ENCODE measurements at regions not wholly inside any gene's neighbourhood (a gene's known extent, or its start where the extent isn't known, plus 50 kb on each side); places are given as distances from the start of the nearest gene placed in this dataset.
"Not testable (repeated sequence)": the region's sequence is repeated elsewhere in the genome, so short reads cannot be mapped to it uniquely, and the experiment has no call there.

DNA sequence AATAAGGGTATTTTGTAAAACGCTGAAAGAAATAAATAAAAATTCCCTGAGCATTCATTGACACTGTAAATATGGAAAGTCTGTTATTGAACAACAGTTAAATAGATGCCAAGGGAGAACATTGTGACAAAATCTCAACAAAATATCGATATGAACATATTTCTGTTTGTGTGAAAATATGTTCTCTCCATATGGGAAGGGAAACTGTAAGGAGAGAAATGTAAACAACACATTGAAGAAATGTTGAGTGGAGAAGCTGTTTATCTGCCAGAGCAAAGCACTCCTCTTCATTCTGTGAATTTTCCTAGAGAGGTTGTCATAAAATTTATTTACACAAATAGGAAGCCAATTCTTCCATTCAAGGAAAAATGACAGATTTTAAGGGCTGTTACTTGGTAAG lies 57.1 kb upstream of the EOMES start:
- DNase-seq (ENCODE audit: low read depth): no peak

DNA sequence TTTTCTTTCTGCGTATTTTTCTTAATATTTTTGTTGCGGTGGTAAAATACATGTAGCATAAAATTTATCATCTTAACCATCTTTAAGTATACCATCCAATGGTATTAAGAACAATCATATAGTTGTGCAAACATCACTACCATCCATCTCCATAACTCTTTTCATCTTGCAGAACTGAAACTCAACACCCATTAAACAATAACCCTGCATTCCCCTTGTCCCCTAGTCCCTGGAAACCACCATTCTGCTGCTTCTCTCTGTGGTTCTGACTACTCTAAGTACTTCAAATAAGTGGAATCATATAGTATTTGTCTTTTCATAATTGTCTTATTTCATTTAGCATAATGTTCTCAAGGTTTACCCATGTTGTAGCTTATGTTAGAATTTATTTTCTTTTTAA lies 67.3 kb upstream of the EOMES start:
- DNase-seq (ENCODE audit: low read depth): no peak

DNA sequence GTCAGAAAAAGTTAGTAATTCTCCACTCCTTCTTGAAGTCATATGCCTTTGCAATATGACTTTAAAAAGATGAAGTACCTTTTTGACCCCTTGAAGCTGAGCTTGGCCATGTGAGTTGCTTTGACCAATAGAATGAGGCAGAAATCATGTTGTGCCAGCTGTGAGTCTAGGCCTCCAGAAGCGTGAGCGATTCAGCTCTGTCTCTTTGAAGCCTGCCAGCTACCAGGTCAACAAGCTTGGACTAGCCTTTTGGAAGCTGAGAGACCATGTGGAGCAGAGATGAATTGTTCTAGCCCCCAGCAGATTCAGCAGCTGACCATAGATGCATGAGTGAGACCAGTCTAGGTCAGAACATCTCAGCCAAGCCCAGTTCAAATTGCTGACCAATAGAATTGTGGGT lies 69.8 kb upstream of the EOMES start:
- no peak for DNase-seq (ENCODE audit: low read depth)

DNA sequence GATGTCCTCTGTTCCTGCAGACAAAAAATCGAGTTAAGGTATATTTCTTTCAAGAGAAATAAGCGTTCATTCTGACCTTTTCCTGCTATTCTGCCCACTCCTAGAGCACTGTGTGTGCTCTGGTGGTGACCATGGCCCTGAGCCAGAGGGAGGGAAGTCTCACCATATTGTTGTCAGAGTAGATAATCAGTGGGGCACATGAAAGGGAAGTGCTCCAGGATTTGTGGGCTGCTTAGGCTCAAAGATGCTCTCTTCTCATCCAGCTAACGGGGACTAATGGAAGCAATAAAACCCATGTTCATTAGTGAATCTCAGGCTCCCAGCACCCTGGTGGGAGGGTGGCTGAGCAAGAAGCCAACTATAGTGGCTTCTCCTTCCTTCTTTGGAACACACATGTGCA lies 70.7 kb upstream of the EOMES start:
- no peak for DNase-seq (ENCODE audit: low read depth)

DNA sequence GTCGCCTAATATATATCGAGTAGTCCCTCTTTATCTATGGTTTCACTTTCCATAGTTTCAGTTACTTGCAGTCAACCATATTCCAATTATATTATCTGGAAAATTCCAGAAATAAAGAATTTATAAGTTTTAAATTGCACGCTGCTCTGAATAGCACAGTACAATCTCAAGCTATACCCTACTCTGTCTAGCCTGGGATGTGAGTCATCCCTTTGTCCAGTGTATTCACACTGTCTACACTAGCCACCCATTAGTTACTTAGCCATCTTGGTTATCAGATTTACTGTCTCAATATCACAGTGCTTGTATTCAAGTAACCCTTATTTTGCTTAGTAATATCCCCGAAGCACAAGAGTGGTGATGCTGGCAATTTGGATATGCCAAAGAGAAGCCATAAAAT lies 72.1 kb upstream of the EOMES start:
- no peak for DNase-seq (ENCODE audit: low read depth)

DNA sequence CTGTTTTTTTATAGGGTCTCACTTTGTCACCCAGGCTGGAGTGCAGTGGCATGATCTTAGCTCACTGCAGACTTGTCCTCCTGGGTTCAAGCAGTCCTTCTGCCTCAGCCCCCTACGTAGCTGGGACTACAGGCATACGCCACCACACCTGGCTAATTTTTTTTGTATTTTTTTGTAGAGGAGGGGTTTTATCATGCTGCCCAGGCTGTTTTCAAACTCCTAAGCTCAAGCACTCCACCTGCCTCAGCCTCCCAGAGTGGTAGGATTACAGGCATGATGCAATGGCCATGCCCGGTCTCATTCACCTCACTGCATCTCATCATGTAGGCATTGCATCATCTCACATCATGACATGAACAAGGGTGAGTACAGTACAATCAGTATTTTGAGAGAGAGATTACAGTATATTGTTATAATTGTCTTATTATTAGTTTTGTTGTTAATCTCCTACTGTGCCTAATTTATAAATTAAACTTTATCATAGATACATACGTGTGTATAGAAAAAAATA lies 74.3 kb upstream of the EOMES start:
- no peak for DNase-seq (ENCODE audit: low read depth)

DNA sequence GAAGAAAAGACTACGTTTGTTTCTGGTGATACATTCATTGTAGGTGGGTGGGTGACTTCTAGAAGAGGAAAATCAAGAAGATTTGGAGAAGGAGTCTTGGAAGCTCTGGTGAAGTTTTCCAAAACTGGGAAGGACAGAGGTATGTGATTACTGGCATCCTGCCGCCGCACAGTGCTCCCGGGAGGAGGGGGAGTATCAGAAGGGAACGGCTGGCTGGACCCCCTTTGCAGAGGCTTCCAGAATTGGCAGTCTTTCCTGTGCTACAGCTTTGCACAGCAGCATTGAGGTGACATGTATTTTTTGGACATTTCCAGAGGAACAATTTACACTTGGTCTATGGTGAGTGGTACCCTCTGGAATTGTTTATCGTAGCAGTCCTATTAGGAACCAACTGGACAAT lies 75.7 kb upstream of the EOMES start:
- no peak for DNase-seq (ENCODE audit: low read depth)

DNA sequence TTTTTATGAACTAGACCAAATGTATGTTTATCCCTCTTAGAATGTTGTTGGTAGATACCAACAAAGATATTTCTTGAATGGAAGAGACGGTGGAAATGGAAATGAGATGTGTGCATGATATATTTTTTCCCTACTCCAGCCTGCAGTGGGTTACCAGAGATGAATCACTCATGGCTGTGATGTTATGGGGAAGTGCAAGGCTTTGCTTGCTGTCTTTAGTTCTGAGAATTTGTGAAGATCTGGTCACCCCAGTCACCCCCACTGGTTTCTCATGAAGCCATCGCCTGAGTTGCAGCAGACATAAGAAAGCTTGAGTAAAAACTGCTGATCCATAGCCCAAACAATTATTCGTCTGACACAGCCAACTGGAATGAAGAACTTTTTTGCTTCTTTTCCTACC lies 78.1 kb upstream of the EOMES start:
- DNase-seq (ENCODE audit: low read depth): no peak

DNA sequence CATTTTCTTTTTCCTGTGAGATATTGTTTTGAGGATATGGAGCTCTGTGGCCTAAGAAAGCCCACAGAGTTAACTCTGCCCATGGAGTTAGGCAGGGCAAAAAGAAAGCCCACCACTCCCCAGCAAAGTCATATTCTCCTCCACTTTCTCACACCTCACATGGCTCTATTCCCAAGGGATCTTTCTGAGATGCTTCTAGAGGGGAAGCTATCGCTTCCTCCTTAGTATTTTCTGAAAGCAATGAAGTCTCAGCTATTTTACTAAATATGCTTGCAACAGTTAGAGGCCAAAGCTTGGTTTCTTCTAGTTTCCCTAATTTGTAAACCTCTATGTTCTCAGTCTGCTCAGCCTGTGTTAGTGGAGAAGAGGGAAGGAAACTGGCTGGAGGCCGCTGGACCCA lies 80.3 kb upstream of the EOMES start:
- no peak for DNase-seq (ENCODE audit: low read depth)

DNA sequence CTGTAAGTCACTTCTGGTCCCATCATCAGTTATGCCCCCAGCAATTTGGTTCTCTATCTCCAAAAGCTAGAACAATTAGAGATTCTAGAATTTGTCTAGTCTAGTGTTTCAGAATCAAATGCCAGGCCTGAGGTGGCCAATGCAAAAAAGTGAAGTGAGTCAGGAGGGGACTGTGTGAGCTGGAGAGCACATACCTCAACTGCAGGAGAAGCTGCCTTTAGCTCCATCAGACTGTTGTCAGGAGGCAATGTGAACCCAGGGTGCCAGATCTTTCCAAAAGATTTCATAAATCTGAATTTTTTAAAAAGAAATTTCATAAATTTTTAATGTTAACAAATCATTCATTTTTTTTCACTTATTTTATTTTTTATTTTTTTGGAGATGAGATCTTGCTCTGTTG lies 80.7 kb upstream of the EOMES start:
- DNase-seq (ENCODE audit: low read depth): no peak

DNA sequence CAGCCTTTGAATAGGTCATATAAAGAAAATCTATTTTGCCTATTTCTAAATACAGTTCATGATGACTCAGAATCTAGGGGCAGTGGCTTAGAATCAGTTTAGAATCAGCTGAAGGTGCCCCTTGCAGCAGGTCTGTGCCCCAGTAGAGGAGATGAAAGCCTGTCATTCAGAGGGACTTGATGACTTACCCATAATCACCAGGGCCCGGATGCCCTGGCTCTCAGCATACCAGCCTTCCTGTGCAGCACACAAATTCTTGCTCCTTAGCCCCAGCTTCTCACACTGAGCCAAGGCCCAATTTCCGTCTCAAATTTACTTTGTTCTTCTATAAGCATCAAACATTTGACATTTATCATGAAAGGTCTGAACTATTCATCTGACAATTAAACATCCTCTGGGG lies 83.2 kb upstream of the EOMES start:
- no peak for DNase-seq (ENCODE audit: low read depth)

DNA sequence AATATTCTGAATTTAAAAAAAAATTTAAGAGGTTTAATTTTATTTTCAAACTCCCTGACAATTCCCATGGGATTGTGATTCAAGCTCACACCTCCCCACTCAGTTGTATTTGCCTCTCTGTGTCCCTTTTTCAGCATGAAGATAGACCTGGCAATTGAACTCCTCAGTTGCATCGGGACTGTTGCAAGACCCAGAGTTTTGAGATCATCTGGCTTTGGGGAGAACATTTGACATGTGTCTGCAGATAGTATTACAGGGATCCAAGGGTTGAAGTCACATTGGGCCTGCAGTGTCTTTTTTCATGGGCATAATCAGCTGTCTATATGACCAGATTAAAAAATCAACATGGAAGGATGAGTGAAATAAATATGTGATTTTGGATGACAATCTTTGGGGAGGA lies 91.1 kb upstream of the EOMES start:
- no peak for DNase-seq (ENCODE audit: low read depth)

DNA sequence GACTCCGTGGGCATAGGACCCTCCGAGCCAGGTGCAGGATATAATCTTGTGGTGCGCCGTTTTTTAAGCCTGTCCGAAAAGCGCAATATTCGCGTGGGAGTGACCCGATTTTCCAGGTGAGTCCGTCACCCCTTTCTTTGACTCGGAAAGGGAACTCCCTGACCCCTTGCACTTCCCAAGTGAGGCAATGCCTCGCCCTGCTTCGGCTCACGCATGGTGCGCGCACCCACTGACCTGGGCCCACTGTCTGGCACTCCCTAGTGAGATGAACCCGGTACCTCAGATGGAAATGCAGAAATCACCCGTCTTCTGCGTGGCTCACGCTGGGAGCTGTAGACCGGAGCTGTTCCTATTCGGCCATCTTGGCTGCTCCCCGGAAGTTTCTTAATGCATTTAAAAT lies 99.5 kb upstream of the EOMES start:
- not testable (repeated sequence) for DNase-seq (ENCODE audit: low read depth)

DNA sequence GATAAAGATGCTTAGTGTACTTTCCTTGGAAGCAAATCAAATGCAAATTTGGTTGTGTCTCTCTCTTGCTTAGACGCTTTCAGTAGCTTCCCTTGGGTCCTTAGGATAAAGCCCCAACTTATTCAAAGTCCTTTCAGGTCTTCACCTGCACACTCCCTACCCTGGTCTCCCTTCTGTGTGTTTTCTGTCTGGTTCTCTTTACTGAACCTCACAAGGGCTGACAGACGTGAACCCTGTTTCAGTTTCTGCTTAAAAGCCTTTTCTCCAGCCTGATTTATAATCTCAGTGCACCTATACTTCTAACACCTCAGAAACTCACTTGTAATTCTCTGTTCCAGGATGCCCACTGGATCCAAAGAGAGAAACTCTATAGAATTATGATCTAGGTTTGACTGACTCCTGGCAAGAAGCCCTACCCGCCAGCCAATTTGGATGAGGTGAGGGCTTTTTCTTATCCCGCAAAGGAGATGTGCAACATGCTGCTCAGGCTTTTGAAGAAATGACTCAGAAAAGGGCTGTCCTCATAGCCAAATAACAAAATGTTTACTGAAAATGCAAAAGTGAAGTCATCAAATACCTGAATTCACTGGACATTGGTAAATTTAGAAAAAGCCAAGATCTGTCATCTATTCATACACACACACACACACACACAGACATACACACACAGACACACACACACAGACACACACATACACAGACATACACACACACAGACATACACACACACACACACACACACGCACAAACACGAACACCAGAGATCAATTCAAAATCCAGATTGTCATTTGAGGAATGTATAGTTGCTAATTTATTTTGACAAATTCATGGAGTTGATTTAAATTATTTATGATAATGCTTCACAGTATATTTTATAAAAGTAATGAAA lies 102.4 kb upstream of the EOMES start:
- DNase-seq (ENCODE audit: low read depth): no peak

DNA sequence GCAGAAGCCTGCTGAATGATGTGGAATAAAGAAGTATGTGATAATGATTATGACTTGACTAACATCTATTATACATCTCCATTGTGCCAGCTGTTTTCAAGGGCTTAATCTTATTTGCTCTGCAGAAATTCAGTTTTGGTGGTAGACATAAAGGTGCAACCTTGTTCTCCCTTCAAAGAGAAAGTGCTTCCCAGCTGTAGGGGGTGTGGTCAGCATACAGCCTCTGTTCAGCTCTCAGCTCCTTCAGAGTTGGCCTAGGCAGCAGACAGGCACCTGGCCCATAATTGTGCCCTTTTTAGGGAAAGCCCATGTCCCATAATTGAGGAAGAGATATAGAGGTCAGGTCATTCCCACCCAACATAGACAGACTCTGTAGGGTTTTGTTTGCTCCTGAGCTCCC lies 104.3 kb upstream of the EOMES start:
- no peak for DNase-seq (ENCODE audit: low read depth)

DNA sequence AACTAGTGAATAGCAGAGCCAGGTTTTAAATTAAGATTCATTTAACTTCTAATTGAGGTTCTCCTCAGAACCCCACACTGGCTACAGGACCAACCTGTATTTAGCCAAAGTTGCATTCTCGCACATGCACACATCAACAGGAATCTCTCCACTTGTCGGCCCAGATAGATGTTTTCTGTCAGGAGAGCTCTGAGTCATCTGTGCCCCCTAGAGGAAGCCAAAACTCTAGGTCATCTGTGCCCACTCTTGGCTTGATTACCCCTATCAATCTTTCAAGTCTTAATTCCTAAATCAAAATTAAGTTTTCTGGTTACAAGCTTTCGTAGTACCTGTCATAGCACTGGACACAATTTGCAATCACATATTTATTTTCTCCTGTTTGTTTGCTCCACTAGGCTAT lies 104.9 kb upstream of the EOMES start:
- DNase-seq (ENCODE audit: low read depth): no peak

DNA sequence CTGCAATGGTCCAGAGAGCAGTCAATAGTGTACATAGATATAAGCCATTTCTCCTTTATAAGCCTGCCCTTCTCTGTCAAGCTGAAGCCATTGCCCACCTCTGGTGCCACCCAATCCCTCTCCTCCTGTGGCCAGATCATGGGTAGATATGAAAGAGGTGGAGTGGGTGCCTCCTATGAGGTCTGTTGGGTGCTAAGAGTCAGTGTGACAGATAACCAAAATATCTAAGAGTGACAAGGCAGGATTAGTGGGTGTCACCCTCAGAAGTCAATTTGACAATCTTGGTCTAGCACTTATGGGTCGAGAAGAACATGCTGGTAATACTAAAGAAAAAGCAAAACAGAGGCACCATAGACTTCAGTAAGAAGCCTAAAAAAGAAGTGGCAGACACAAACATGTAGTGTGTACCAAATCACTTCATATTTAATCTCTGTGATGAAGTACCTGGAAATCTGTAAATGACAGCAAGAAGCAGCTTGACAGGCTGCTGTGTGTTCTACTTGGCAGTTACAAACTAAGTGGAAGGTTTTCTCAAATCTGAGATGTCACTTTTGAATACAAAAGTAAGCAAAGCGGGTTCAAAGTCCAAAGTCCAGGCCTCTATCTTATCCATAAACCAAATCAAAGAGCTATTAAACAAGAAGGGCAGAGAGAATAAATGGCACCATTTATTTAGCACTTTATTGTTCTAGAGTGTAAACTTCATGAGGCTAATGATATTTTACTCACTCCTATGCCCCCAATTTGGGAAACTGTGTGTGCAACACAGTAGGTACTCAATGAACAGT lies 118.9 kb upstream of the EOMES start:
- no peak for DNase-seq (ENCODE audit: low read depth)

DNA sequence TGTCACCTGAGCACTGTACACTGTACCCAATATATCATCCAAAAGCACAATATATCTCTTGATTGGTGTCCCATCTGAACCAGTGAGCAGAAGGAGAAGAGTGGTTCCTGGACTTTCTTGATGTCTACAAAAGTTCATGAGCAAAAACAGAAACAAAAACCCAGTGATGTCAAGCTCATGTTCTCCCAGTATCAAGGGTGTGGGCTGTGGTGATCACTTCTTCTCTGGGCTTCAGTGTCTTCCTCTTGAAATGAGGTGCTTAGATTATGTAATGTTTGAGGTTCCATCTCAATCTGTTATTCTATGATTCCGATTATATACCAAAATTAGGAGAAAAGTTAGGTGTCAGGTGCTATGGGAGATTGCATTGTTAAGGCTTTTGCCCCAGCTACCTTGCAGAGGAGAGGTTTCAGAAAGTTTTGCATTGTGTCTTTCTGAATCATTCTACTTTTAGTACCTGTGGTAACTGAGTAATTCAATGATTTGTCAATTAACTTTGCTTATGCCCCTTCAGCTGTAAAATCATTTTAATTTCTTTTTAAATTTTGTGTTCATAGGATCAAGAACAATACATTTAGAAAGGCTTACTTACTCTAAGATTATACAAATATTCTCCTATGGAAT lies 122.0 kb upstream of the EOMES start:
- DNase-seq (ENCODE audit: low read depth): no peak

DNA sequence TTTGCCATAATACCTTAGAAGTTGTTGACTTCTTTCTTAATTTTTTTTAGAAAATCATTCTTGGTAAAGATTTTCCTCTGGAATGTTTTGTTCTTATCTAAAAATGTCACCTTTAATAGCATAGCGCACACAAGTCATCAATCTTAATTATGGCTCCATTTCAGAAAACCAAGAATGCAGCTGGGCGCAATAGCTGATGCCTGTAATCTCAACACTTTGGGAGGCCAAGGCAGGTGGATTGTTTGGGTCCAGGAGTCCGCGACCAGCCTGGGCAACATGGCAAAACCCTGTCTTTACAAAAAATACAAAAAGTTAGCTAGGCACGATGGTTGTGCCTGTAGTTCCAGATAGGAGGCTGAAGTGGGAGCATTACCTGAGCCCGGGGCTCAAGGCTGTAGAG lies 125.6 kb upstream of the EOMES start:
- no peak for DNase-seq (ENCODE audit: low read depth)

DNA sequence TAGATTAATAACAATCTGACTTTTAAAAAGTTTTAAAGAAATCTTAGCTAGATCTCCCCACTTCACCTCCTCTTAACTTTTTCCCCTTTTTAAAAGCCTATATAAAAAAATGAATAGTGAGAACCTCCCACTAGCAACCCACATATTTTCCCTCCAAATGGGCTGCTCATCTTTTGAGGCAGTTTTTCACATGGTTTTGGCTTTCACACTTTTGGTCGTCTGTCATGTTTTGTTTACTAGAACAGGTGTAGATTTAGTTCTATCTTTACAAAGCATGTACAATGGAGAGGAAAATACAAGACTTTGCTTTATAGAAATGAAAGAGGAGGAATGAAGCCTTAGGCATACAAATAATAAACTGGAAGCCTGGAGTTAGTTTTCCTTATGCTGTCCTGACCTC lies 126.7 kb upstream of the EOMES start:
- DNase-seq (ENCODE audit: low read depth): no peak

DNA sequence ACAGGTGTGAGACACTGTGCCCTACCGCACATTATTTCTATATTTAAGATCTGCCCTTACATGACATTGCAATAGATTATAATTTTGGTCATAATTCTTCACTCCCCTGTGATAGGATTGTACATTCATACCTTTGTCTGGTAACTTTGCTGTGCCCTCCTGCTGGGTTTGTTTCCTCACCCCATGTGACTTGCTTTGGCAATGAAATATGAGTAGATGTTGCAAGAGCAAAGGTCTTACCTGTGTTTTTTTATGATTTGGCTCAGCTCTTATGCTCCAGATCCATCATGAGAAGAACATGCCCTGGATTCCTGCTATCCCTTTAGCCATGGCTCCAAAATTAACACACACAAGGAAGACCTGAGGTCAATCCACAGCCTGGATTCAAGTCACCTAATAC lies 137.7 kb upstream of the EOMES start:
- no peak for DNase-seq (ENCODE audit: low read depth)

Measured in forelimb muscle (tissue), 1 donor.